NCI-H1105 (cell line): ENCODE measurements at regions not wholly inside any gene's neighbourhood (a gene's known extent, or its start where the extent isn't known, plus 50 kb on each side); places are given as distances from the start of the nearest gene placed in this dataset.
"Not testable (repeated sequence)": the region's sequence is repeated elsewhere in the genome, so short reads cannot be mapped to it uniquely, and the experiment has no call there.

ENCODE experiments used
- DNase-seq: peaks from one replicate; lab custom pipeline; 2025; lab: John Stamatoyannopoulos, UW

- DNase-seq, result no peak
These were observed 325.2 kb upstream of the RPS23 start for GRCh38 chr5:82603033-82603987.

GRCh38 chr5:82601861-82602260 lies 323.7 kb upstream of the RPS23 start:
- no peak for DNase-seq

- no peak for DNase-seq
These were observed 322.9 kb upstream of the RPS23 start for GRCh38 chr5:82601077-82601476.

- no peak for DNase-seq
These were observed 321.5 kb upstream of the RPS23 start for GRCh38 chr5:82599692-82600091.

GRCh38 chr5:82599030-82599429 lies 320.9 kb upstream of the RPS23 start:
- DNase-seq, result no peak

- DNase-seq, result no peak
These were observed 319.3 kb upstream of the RPS23 start for GRCh38 chr5:82597437-82597836.

GRCh38 chr5:82596451-82596850 lies 318.3 kb upstream of the RPS23 start:
- DNase-seq, result no peak

- DNase-seq, result peak; percentile 8
These were observed 317.0 kb upstream of the RPS23 start for GRCh38 chr5:82595113-82595512.

GRCh38 chr5:82594097-82594496 lies 315.9 kb upstream of the RPS23 start:
- DNase-seq, result no peak

GRCh38 chr5:82593481-82593880 lies 315.3 kb upstream of the RPS23 start:
- no peak for DNase-seq

GRCh38 chr5:82591021-82591515 lies 312.9 kb upstream of the RPS23 start:
- DNase-seq, result no peak

- DNase-seq, result no peak
These were observed 312.0 kb upstream of the RPS23 start for GRCh38 chr5:82590112-82590511.

- DNase-seq, result no peak
These were observed 308.6 kb upstream of the RPS23 start for GRCh38 chr5:82586661-82587310.

- no peak for DNase-seq
These were observed 308.0 kb upstream of the RPS23 start for GRCh38 chr5:82586181-82586580.

GRCh38 chr5:82584631-82585030 lies 306.5 kb upstream of the RPS23 start:
- DNase-seq, result no peak

- DNase-seq, result not testable (repeated sequence)
These were observed 305.2 kb upstream of the RPS23 start for GRCh38 chr5:82583331-82583730.

- DNase-seq, result no peak
These were observed 286.8 kb upstream of the RPS23 start for GRCh38 chr5:82564963-82565362.

GRCh38 chr5:82563745-82564144 lies 285.6 kb upstream of the RPS23 start:
- no peak for DNase-seq

- no peak for DNase-seq
These were observed 284.6 kb upstream of the RPS23 start for GRCh38 chr5:82562696-82563240.

GRCh38 chr5:82561797-82562196 lies 283.6 kb upstream of the RPS23 start:
- no peak for DNase-seq

GRCh38 chr5:82560969-82561368 lies 282.8 kb upstream of the RPS23 start:
- no peak for DNase-seq

GRCh38 chr5:82560561-82560960 lies 282.4 kb upstream of the RPS23 start:
- DNase-seq, result peak; percentile 58

- no peak for DNase-seq
These were observed 273.8 kb upstream of the RPS23 start for GRCh38 chr5:82551840-82552385.
